Jurkat, Clone E6-1 (cell line): ENCODE measurements at regions not wholly inside any gene's neighbourhood (a gene's known extent, or its start where the extent isn't known, plus 50 kb on each side); places are given as distances from the start of the nearest gene placed in this dataset.
"Not testable (repeated sequence)": the region's sequence is repeated elsewhere in the genome, so short reads cannot be mapped to it uniquely, and the experiment has no call there.

ENCODE experiments used
- DNase-seq: peaks from one replicate; pipeline ENCODE4 v3.0.0-alpha.2; 2011; ENCODE audit warnings: low read depth, low spot score
- H3K4me3 ChIP-seq: 2 replicates; pipeline ENCODE4 v1.5.1; 2011; ENCODE audit warnings: mild to moderate bottlenecking, low read length, control low read depth, moderate library complexity

DNA sequence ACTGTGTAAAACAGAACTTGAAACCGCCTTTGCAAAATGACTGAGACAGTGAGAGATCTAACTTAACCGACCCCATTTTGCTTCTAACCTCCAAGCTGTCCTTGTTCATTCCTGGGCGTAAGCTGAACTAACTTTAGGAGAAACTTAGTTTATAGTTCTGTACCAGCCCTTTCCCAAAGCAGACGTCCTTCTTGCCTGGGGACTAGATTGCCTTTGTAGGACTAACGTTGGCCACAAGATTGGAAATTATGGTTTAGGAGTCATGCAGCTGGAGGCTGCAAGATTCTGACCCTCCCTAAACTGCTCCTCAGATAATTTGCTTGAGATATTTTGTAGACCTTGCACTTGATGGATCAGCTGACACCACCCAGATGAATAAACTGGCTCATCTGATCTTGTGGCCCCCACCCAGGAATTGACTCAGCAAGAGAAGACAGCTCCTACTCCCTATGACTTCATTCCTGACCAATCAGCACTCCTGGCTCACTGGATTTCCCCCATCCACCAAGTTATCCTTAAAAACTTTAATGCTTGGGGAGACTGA lies 219.9 kb upstream of the PROK2 start:
- no peak overlapping the region for H3K4me3 ChIP-seq
- DNase-seq: no peak

DNA sequence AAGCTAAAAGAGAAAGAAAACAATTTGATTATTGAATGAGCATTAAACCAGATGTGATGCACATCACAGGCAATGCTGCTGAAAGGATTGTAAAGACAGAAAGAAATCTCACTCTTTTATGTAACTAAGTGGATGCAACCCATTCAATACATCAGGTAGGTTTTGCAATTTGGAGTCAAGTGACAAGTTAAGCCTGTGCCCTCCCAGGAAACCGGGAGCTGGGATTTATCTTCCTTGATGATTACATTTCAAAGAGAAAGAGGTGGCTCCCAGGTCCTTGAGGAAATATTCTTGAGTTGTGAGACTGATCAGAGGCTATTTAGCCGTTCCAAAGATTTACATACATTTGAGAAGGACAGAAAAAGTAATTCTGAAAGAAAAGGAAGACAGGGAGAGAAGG lies 219.0 kb upstream of the PROK2 start:
- no peak for DNase-seq
- no peak overlapping the region for H3K4me3 ChIP-seq

DNA sequence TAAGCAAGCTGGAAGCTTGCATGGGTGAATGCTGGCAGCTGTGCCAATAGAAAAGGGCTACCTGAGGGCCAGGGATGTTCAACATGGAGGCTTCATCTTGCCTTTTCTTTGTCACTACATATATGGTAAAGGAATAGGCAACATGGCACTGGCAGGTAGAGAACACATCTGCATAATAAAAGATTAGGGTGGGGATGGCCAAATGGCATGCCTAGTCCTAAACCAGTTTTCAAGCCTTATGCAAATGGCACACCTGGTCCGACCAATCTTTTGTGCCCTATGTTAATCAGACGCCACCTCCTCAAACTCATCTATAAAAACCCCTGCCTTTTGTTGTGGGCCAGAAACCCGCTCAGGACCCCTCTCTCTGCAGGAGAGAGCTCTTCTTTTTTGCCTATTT lies 216.8 kb upstream of the PROK2 start:
- H3K4me3 ChIP-seq: no peak overlapping the region
- DNase-seq: no peak

DNA sequence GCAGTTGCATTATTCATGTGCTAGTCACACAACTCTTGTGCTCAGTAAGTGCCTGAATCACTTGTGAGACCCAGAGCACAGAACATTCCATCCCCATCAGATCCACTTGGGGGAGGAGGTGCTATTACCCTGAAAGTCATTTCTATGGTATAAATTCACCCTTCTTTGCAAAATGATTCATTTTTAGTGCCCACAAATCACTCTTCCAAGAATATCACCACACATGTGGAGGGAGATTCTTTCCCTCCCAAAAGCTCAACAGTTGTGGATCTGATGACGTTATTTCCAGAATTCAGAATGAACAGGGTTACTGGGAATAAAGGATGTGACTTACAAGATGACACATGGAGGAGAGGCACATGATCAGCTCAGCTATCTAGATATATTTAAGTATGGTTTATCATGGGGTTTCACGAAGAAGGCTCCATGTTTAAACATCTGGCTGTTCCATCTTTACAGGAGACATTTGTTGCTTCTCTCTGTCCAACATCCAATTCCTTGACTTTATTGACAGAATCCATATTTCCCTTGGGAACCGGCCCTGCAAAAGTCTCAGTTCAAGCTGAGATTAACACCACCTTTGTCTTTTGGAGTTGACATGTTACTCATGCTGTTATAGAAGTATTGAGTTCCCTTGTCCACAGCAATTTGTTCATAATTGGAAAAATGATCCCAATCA lies 214.2 kb upstream of the PROK2 start:
- DNase-seq: no peak

DNA sequence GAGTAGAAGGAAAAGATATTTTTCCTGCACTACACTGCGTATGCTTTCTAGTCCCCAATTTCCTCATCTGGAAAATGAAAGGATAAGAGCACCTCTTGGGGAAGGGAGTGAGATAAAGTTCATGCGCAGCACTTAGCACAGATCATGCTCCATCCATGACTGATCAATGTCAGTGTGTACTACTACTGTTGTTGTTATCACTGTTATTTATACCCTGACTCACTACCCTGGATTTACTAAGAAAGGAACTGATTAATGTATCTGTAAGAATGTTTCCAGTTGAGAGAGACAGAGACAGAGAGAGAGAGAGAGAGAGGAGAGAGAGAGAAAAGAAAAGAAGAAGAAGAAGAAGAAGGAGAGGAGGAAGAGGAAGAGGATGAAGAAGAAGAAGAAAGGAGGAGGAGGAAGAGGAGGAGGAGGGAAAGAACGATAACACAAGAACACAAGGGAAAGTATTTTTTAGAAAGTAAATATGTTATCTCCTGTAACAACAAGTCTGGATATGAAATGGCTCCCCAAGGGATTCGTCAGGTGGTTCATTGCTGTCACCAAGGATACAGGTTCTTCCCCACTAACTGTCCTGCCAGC lies 212.2 kb upstream of the PROK2 start:
- no peak for DNase-seq
- no peak overlapping the region for H3K4me3 ChIP-seq

More for the DNA sequence above, 214.2 kb upstream of the PROK2 start:
- no peak overlapping the region for H3K4me3 ChIP-seq

DNA sequence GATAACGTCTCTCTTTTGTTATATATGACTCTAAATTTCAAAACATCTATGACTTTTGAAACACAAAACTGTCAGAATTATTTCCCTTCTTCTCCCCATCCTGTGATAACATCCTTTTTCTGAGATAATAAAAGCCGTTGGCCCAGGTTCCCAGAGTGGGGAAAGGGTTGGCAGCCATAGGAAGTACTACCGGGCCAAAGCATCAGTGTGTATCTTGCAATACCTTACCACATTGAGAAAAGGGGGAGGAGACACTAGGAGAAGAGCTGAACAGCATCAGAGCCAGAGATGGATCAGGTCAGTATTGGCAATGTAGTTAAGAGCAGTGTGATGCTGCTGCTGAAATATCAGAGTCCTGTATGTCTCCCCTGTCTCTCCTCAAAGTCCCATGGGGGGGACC lies 210.0 kb upstream of the PROK2 start:
- DNase-seq: no peak
- no peak overlapping the region for H3K4me3 ChIP-seq

DNA sequence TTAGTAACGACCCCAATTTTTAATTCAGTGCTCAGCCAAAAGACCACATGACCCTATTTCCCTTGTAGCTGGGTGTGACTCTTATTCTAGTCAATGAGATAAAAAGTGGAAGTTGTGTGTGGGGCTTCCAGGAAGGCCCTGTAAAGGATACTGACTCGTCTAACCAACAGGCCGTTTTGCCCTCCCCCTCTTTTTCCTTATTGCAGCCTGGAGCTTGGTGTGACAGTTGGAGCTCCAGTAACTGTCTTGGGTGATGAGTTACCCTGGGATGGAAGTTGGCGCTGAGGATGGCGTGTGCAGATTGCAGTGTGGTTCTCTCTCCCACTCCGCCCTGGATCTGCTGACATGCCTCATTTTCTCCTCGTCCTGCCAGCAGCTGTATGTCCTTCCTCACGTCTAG lies 209.3 kb upstream of the PROK2 start:
- no peak overlapping the region for H3K4me3 ChIP-seq

DNA sequence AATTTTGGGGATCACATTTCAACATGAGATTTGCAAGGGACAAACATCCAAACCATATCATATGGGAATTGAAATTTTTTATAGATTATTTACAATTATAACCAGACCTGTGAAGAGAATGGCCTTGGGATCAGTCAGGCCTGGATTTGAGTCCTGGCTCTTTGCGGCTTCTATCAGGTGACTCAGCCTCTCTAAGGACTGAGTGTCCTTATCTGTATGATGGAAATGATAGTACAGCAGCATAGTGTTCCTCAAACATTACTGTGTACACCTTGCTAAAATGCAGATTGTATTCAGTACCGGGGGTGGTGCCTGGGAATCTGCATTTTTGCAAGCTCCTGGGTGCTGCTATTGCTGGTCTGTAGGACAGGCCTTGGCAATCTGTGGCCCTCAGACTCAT lies 206.7 kb upstream of the PROK2 start:
- no peak for DNase-seq

More for the DNA sequence above, 209.3 kb upstream of the PROK2 start:
- DNase-seq: no peak

DNA sequence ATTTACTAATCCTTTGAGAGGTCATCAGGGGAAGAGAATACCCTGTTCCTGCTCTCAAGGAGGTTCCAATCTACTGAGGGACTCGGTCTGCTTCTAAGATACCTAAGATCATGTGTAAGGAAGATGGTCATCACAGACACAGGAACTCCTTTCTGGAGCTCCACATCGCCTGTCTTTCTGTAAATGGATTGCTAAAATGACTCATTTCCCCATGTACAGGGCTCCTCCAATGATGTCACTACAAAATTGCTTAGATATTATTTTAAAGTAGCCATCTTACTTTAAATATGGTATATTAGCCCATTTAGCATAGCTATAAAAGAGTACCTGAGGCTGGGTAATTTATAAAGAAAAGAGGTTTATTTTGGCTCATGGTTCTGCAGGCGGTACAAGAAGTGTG lies 206.1 kb upstream of the PROK2 start:
- no peak for DNase-seq
- H3K4me3 ChIP-seq: no peak overlapping the region

More for the DNA sequence above, 206.7 kb upstream of the PROK2 start:
- no peak overlapping the region for H3K4me3 ChIP-seq

DNA sequence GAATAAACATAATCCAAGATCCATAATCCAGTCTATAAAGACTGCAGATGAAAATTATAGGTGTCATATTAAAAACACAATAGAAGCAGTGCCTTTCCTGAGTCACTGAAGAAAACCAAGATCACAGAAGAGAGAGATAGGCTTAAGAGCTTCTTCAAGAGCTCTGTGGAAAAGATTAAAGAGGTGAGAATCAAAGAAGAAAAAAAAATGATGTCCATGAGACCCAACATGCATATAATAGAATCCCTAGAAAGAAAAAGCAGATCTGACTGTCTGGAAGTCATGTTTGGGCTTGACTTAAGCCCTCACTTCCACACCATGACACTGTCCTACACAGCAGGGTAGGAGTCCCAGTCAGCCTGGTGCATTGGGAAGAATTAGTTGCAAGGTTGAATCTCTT lies 205.6 kb upstream of the PROK2 start:
- H3K4me3 ChIP-seq: no peak overlapping the region
- no peak for DNase-seq

DNA sequence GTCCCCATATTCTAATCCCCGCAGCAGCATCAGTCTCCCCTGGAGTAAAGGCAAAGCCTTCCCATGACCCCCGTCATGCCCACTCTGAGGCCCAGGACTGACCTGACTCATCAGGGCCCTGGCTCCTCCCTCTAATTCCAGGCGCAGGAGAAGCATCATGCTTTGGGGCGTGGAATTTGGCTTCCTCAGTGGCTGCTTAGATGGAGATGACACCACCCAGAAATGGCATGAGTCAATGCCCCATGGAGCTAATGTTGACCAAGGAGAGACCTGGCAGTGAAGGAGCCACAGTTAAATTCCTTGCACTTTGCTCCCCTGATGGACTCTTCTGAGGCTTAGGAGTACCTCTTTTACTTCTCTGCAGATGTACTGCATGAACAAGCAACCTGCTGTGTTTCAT lies 204.2 kb upstream of the PROK2 start:
- no peak overlapping the region for H3K4me3 ChIP-seq
- DNase-seq: no peak

DNA sequence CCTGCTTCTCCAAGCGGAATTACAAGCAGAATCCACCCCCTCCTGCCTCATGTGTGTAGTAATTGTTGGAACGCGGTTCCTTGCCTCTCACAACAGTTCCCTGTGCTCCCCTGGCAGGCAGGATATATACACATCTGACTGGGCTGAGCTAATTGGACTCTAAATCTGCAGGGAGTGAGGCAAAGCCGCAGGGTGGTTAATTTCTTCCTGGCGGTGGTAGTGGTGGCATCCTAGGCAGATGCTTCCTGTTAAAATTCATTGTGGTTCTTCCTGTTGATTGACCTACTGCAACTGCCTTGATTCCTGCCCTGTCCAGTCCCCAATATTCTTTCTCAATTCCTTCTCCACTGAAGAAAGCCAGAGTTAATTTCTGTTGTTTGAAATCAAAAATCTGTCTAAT lies 202.9 kb upstream of the PROK2 start:
- no peak overlapping the region for H3K4me3 ChIP-seq
- DNase-seq: peak; percentile 82

DNA sequence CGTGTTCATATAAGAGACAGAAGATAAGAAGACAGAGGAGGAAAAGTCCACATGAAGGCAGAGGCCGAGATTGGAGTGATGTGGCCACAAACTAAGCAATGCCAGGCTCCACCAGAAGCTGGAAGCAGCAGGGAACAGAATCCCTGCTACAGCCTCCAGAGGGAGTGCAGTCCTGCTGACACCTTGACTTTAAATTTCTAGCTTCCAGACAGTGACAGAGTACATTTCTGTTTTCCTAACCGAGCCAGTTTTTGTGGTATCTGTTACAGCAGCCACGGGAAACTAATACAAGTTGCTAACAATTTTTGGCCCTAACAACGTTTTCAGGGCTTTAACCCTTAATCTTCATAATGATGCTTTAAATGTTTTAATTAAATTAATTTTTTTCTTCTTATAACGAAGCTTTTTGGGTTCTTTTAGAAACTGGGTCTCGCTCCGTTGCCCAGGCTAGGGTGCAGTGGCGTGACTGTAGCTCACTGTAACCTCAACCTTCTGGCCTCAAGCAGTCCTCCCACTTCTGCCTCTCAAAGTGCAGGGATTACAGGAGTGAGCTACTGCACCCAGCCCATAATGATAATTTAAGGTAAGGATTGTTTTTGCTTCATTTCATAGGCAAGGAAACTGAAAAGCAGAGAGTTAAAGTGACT lies 202.3 kb upstream of the PROK2 start:
- DNase-seq: no peak

DNA sequence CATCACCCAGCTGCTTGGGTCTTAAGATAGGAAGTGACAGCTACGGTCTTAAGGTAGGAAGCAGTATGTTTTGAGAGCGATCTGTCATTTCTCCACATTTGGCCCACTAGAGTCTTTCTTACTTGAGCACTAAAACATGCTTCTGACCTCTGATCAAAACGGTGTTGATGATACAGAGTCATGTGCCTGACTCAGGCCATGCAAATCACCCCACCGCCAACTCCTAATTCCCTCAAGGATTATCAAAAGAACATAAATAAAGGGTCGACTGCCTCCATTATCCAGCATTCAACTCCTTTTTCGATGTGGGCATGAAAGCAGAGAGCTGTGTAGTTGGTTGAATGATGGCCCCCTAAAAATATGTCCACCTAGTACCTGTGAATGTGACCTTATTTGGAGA lies 201.7 kb upstream of the PROK2 start:
- DNase-seq: no peak
- H3K4me3 ChIP-seq: no peak overlapping the region

More for the DNA sequence above, 202.3 kb upstream of the PROK2 start:
- no peak overlapping the region for H3K4me3 ChIP-seq

DNA sequence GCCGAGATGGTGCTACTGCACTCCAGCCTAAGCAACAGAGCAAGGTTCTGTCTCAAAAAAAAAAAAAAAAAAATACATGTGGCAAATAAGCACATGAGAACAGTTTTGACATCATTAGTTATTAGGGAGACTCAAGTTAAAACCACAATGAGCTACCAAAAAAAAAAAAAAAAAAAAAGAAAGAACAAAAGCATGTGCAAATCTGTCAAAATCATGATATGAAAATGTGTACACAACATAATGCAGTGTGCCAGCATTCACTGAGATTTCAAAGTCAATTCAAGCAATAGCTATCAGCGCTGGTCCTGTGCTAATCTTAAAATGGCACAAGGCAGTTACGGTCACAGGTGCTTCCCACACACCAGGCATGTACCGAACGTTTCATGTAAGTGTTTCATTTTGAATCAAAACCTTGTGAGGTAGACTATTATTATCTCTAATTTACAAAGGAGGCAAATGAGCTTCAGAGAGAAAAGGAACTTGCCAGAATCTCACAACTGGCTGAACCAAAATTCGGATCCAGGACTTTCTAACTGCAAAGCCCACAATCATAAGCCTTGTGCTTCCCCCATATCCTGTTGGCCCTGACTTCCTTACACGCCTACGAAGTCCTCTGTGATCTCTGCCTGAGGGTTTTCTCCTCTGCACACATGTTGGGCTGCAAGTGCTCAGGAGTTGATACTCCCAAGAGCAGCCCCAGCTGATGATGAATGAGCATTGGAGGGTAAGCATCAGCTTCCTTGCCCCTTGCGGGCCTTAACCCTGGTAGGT lies 200.1 kb upstream of the PROK2 start:
- peak overlapping the region; percentile 20 for H3K4me3 ChIP-seq

DNA sequence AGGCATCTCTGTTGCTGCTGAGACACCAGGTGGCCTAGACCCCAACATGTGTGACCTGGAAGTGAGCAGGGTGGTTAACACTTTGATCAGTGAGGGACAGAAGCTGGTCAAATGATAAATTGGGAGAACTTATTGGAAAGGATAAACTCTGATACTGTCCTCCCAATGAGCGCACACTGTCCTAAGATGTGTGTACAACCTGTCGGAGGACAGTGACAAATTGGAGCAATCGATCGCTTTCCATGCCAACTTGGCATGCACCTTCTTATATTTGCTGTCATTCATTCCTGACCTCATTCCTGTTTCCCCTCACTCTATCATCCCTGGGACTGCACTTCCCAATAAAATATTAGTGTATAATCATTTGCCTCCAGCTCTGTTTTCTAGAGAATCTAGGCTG lies 198.7 kb upstream of the PROK2 start:
- no peak overlapping the region for H3K4me3 ChIP-seq
- no peak for DNase-seq

More for the DNA sequence above, 200.1 kb upstream of the PROK2 start:
- peak; percentile 84 for DNase-seq

DNA sequence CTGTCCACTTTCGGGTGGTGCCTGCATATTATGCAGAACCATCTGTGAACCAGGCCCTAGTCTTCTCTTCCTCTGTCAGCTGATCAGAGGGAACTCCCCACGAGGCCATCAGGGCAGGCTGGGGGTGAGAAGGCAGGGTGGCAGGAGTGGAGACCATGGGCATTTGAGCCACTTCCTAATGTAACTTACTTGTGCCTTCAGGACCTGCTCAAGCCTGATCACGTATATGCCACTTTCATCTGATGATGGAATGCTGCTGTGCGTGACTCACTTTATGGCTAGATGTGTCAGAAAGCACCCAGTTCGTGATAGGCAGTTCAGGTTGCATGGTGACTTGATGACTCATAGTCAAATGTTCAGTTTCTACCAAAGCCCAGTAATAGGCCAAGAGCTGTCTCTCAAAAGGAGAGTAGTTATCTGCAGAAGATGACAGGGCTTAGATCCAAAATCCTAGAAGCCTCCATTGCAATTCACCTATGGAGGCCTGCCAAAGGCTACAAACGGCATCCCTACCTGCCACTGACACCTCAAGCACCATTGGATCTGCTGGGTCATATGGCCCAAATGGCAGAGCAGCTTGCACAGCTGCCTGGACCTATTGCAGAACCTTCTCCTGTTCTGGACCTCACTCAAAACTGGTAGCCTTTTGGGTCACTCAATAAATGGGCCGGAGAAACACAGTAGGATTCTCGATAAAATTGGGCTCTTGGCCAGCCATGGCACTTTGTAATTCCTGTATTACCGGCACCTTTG lies 197.7 kb upstream of the PROK2 start:
- DNase-seq, H3K4me3 ChIP-seq: not testable (repeated sequence)

DNA sequence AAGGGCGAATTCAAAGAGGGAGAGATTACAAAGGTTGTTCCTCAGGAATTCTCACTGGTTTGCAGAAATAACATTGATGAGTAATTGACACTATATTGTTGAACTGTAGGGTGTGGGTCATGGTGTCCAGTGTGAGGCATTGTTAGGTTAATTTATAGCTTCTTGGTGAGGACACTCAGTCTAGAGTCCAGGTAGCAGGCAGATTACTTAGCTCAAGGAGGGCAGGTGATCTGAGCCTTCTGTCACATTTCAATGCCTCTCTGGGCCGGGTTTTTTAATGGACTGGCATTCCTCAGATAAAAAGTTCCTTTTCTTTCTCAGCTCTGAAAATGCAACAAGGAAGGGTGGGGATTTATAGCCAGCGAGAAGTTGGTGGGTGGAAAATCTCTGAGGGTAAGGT lies 194.2 kb upstream of the PROK2 start:
- no peak overlapping the region for H3K4me3 ChIP-seq
- no peak for DNase-seq

DNA sequence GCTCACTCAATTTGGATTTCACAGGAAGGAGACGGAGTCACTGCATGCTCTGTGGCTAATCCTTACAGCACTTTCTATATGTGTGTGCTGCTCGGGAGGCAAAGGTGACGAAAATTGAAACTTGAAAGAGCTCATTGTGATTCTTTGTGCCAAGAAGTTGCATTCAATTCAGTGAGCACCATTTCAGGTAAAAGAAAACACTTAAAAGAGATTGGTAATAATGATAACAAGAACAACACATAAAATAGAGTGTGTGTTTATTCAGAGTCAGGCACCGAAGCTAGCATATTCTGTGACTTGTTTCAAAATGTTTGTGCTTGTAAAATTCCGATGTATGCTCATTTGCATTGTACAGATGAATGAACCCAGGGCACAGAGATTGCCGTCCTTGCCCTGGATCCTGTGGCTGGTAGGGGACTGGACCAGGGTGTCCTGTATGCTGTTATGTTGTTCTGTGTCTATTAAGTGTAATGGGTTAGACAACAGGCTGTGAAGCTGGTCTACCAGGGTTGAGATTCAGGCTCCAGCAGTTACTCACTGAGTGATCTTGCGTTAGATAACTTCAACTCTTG lies 193.3 kb upstream of the PROK2 start:
- no peak for DNase-seq
- no peak overlapping the region for H3K4me3 ChIP-seq
